Activated naive CD8-positive, alpha-beta T cell (primary cell): ENCODE measurements at regions not wholly inside any gene's neighbourhood (a gene's known extent, or its start where the extent isn't known, plus 50 kb on each side); places are given as distances from the start of the nearest gene placed in this dataset.
"Not testable (repeated sequence)": the region's sequence is repeated elsewhere in the genome, so short reads cannot be mapped to it uniquely, and the experiment has no call there.

Experiments
- H3K27ac Mint-ChIP-seq: one replicate; pipeline ENCODE4 v1.8.0; 2021; ENCODE audit warnings: mixed read lengths
- H3K27me3 Mint-ChIP-seq: one replicate; pipeline ENCODE4 v1.8.0; 2021; ENCODE audit warnings: mixed read lengths
- H3K36me3 Mint-ChIP-seq: one replicate; pipeline ENCODE4 v1.8.0; 2021; ENCODE audit warnings: mixed read lengths
- H3K4me1 Mint-ChIP-seq: one replicate; pipeline ENCODE4 v1.8.0; 2021; ENCODE audit warnings: low read depth, mixed read lengths
- H3K4me3 Mint-ChIP-seq: one replicate; pipeline ENCODE4 v1.8.0; 2021; ENCODE audit warnings: mild to moderate bottlenecking, mixed read lengths
- H3K9me3 Mint-ChIP-seq: one replicate; pipeline ENCODE4 v1.8.0; 2021; ENCODE audit warnings: low read depth, mixed read lengths

DNA sequence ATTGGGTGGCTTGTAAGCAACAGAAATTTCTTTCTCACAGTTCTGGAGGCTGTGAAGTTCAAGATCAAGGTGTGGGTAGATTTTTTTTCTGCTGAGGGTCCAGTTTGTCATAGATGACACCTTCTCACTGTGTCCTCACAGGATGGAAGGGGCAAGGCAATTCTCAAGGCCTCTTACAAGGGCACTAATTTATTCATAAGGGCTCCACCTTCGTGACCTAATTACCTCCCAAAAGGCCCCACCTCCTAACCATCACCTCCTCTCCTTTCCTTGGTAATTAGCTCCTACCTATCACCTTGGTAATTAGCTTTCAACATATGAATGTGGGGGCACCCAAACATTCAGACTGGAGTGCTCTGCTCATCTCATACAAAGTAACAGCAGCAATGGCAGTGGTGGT is 92.3 kb upstream of the CD44 start:
- H3K27ac Mint-ChIP-seq = peak overlapping the region; percentile 81
- peaks cover 10% of the 10 kb centered on the region for H3K36me3 Mint-ChIP-seq
- peaks cover 90% of the 10 kb centered on the region for H3K4me1 Mint-ChIP-seq
- H3K4me3 Mint-ChIP-seq = no peak overlapping the region
- no peaks in the 10 kb centered on the region for H3K9me3 Mint-ChIP-seq
- H3K27me3 Mint-ChIP-seq = no peaks in the 10 kb centered on the region

DNA sequence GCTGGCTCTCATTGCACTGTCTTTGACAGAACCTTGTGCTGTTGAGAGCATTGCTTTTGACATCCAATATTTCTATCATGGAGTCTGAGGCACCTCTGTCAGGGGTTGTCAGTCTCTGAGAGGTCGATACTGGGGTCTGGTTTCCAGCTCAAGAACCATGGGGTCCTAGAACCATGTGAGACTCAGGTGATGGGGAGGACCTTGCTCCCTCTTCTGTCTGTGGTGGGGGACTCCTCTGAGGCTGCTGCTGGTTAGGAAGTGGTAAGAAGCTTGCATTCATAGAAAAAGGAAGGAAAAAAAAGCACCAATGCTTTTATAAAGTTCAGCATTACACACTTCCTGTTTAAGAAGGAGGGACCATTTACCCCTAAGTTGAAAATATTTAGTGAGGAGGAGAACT is 91.8 kb upstream of the CD44 start:
- Mint-ChIP-seq H3K27me3 (no peaks in the 10 kb centered on the region), H3K4me1 (peaks cover 93% of the 10 kb centered on the region), H3K27ac (peak overlapping the region; percentile 81), H3K4me3 (peak overlapping the region; percentile 57), H3K36me3 (peaks cover 13% of the 10 kb centered on the region), H3K9me3 (no peaks in the 10 kb centered on the region)

DNA sequence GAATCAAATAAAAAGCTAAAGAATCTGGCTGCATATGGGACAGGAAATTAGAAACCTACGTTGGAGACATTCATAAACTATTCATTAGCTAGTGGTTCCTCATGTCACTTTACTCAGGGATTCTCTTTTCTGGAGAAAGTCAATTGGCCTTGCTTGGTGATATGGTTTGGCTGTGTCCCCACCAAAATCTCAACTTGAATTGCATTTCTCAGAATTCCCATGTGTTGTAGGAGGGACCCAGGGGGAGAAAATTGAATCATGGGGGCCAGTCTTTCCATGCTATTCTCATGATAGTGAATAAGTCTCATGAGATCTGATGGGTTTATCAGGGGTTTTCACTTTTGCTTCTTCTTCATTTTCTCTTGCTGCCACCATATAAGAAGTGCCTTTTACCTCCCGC is 91.2 kb upstream of the CD44 start:
- Mint-ChIP-seq H3K9me3 (no peaks in the 10 kb centered on the region), H3K27me3 (no peaks in the 10 kb centered on the region), H3K36me3 (peaks cover 16% of the 10 kb centered on the region), H3K4me3 (peak overlapping the region; percentile 57), H3K27ac (peak overlapping the region; percentile 81), H3K4me1 (peaks cover 93% of the 10 kb centered on the region)

DNA sequence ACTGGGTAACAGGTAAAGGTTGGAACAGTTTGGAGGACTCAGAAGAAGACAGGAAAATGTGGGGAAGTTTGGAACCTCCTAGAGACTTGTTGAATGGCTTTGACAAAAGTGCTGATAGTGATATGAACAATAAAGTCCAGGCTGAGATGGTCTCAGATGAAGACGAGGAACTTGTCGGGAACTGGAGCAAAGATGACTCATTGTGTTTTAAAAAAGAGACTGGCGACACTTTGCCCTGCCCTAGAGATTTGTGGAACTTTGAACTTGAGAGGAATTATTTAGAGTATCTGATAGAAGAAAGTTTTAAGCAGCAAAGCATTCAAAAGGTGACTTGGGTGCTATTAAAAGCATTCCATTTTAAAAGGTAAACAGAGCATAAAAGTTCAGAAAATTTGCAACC is 90.6 kb upstream of the CD44 start:
- H3K9me3 Mint-ChIP-seq, H3K27me3 Mint-ChIP-seq: not testable (repeated sequence)
- peaks cover 92% of the 10 kb centered on the region for H3K4me1 Mint-ChIP-seq
- peaks cover 16% of the 10 kb centered on the region for H3K36me3 Mint-ChIP-seq
- peak overlapping the region; percentile 24 for H3K4me3 Mint-ChIP-seq
- H3K27ac Mint-ChIP-seq = peak overlapping the region; percentile 81

DNA sequence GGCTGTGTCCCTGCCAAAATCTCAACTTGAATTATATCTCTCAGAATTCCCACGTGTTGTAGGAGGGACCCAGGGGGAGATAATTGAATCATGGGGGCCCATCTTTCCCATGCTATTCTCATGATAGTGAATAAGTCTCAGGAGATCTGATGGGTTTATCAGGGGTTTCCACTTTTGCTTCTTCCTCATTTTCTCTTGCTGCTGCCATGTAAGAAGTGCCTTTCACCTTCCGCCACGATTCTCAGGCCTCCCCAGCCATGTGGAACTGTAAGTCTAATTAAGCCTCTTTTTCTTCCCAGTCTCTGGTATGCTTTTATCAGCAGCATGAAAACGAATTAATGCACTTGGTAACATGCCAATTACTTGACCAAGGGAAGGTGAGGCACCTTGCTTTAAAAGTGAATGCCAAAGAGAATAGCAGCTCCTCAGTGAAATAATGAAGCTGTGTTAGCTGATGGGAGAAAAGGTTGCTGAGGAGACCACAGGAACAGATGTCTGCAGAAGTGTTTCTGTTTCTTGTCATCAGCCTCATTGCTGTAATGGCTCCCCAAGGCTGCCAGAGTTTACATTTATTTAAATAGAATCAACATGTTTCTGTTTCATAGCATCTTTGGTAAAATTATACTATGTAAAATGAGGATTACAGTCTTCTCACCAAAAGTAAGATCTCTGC is 89.0 kb upstream of the CD44 start:
- peaks cover 79% of the 10 kb centered on the region for H3K4me1 Mint-ChIP-seq
- peak overlapping the region; percentile 84 for H3K27ac Mint-ChIP-seq
- no peaks in the 10 kb centered on the region for H3K27me3 Mint-ChIP-seq

DNA sequence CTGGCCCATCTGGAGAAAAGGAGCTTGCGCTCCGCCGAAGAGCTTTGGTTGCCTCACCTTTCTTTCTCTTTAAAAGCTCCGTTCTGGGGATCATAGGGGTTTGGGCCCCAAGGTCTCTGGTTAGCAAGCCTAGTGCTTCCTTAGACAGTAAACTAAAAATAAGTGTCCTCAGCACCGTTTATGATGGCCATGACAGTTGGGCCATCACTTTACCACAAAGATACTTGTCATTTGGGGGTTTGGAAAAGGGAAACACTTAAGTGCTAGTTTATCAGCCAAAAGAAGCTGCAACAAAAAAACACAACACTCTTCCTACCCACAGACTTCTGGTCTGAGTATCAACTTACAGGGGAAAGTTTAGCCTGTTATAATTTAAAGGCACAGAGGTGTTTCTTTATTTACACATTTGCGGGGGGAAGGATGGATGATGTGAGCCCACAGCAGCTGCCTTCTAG is 88.4 kb upstream of the CD44 start:
- Mint-ChIP-seq H3K27ac (peak overlapping the region; percentile 84), H3K4me3 (peak overlapping the region; percentile 74), H3K36me3 (peaks cover 16% of the 10 kb centered on the region), H3K27me3 (no peaks in the 10 kb centered on the region), H3K9me3 (no peaks in the 10 kb centered on the region), H3K4me1 (peaks cover 73% of the 10 kb centered on the region)

More for the DNA sequence above, 89.0 kb upstream of the CD44 start:
- Mint-ChIP-seq H3K36me3 (peaks cover 16% of the 10 kb centered on the region), H3K4me3 (peak overlapping the region; percentile 74), H3K9me3 (no peaks in the 10 kb centered on the region)

DNA sequence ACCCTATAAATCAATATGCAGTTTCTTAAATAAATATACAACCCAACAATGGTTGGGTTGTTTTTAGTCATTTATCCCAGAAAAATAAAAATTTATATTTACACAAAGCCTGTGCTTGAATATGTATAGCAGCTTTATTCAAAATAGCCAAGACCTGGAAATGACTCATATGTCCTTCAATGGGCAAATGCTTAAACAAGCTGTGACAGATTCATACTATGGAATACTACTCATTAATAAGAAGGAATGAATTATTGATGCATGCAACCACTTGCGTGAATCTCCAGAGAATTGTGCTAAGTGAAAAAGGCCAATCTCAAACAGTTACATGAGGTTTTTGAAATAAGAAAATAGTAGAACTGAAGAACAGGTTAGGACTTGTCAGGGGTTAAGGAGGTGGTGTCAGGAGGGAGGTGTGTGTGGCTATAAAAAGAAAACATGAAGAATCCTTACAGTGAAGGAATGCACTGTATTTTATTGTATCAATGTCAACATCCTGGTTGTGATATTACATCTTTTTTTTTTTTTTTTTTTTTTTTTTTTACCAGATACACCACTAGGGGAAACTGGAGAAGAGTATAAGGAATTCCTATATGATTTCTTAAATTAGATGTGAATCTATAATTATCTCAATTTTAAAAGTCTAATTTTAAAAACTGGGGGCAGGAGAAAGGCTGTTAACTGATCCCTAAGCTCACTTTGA is 82.4 kb upstream of the CD44 start:
- peaks cover 10% of the 10 kb centered on the region for H3K36me3 Mint-ChIP-seq
- peaks cover 53% of the 10 kb centered on the region for H3K4me1 Mint-ChIP-seq
- no peaks in the 10 kb centered on the region for H3K27me3 Mint-ChIP-seq
- H3K27ac Mint-ChIP-seq = peak overlapping the region; percentile 23
- H3K4me3 Mint-ChIP-seq = no peak overlapping the region
- H3K9me3 Mint-ChIP-seq = peaks cover 7% of the 10 kb centered on the region

DNA sequence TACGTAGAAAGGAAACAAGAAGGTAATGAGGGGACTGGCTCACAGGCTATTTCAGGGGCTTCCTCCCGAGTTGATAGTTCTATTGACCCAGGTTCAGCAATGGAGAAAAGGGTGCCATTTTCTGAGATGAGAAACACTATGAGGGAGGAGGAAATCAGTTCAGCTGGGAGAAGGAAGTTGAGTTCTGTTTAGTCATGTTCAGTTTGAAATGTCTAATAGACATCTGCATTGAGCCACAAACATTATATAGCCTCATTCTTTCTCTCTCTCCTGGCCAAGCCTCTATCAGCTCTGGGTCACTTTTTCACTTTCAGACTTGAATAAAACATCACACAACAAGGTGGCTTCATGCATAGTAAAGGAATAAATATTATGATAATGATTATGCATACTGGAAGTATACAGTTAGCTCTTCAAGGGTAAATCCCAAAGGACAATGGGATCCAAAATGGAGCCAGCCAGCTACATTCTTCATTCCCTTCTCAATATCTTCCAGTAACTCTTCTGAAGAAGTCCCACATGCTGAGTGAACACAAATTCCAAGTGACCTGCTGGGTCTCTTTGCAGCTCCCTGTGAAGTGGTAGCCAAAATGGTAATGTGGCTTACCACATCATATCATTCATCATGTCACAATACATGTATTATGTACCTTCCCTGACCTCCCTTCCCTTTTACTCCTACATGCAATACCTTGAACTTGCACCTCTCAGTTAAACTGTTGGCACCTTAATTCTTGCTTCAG is 80.9 kb upstream of the CD44 start:
- H3K27me3 Mint-ChIP-seq = no peaks in the 10 kb centered on the region
- peaks cover 4% of the 10 kb centered on the region for H3K36me3 Mint-ChIP-seq
- peaks cover 7% of the 10 kb centered on the region for H3K9me3 Mint-ChIP-seq
- H3K4me1 Mint-ChIP-seq = peaks cover 39% of the 10 kb centered on the region
- H3K4me3 Mint-ChIP-seq = peak overlapping the region; percentile 1
- H3K27ac Mint-ChIP-seq = peak overlapping the region; percentile 91

DNA sequence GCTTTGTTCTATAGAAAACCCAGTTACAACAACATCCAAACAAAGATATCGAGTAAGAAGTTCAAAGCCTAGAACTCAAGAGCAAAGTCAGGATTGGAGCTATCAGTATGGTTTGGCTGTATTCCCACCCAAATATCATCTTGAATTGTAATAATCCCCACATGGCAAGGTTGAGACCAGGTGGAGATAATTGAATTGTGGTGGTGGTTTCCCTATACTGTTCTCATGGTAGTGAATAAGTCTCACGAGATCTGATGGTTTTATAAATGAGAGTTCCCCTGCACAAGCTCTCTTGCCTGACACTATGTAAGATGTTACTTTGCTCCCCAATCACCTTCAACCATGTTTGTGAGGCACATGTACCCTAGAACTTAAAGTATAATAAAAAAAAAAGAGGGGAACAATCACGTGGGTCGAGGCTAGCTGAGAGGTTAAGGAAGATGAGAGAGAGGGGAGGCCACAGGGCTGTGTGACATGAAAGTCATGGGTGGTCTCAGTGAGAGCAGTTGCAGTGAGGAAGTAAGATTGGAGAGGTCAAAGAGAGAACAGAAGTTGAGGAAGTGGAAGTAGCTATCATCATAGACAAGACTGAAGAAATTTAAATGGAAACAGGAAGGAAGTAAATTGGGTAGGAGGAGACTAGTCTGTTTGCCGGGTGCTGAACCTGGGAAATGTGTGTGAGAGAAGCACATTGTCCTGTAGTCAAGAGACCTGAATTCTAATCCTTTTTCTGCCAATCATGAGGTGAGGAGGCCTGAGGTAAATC is 80.1 kb upstream of the CD44 start:
- H3K36me3 Mint-ChIP-seq = peaks cover 4% of the 10 kb centered on the region
- peak overlapping the region; percentile 58 for H3K4me3 Mint-ChIP-seq
- peaks cover 39% of the 10 kb centered on the region for H3K4me1 Mint-ChIP-seq
- peaks cover 7% of the 10 kb centered on the region for H3K9me3 Mint-ChIP-seq
- no peaks in the 10 kb centered on the region for H3K27me3 Mint-ChIP-seq
- H3K27ac Mint-ChIP-seq = peak overlapping the region; percentile 91

DNA sequence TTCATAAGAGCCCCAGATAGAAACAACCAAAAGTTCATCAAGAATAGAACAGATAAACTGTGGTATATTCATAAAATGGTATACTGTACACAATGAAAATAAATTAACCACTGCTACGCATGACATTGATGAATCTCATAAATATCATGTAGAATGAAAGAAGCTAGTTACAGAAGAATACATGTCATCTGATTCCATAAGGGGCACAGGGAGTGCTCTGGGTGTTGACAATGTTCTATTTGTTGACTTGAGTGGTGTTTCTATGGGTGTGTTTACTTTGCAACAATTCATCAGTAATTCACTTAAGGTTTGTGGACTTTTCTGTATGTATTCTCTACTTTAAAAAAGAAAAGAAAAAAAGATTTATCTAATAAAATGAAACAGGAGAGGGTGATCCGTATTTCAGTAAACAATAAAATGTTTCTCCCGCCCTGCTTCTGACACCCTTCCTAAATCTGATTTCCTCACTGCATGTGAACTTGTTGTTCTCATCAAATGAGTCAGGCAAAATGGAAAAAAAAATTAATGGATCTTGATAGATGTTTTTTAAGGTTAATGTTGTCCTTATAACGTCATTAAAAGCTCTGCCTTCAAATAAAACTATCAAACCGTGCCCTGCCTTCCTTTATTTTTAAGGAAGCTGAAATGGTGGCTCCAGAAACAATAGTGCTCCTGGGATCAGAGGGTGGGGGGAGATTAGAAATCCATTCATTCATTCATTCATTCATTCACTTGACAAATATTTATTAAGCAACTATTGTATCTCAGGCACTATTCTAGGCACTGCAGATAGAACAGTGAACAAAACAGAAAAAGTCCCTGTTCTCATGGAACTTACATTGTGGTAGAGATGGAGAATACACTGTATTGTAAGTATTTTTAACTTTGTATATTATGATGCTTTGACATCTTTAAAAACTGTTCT is 77.2 kb upstream of the CD44 start:
- Mint-ChIP-seq H3K4me3 (no peak overlapping the region), H3K27ac (no peak overlapping the region), H3K36me3 (peaks cover 2% of the 10 kb centered on the region), H3K4me1 (peaks cover 31% of the 10 kb centered on the region), H3K9me3 (peaks cover 3% of the 10 kb centered on the region), H3K27me3 (no peaks in the 10 kb centered on the region)

DNA sequence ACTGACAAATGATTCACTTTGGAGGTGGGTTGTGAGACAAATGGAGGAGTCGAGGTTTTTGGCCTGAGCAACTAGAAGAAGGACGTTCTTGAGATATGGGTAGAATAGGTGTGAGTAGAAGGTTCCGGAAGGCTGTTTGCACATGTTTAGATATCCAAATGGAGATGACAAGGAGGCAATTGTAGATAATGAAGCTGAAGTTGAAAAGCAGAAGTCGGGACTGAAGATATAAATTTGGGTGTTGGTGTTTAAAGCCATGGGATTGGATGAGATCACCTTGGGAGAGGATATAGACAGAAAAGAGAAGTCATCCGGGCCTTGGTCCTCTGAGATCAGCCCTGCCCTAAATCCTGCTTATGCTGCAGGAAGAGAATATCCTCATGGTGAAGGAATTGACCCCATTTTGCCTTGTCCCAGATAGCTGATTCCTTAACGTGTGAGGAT is 75.5 kb upstream of the CD44 start:
- Mint-ChIP-seq H3K36me3 (peaks cover 2% of the 10 kb centered on the region), H3K9me3 (no peaks in the 10 kb centered on the region)

DNA sequence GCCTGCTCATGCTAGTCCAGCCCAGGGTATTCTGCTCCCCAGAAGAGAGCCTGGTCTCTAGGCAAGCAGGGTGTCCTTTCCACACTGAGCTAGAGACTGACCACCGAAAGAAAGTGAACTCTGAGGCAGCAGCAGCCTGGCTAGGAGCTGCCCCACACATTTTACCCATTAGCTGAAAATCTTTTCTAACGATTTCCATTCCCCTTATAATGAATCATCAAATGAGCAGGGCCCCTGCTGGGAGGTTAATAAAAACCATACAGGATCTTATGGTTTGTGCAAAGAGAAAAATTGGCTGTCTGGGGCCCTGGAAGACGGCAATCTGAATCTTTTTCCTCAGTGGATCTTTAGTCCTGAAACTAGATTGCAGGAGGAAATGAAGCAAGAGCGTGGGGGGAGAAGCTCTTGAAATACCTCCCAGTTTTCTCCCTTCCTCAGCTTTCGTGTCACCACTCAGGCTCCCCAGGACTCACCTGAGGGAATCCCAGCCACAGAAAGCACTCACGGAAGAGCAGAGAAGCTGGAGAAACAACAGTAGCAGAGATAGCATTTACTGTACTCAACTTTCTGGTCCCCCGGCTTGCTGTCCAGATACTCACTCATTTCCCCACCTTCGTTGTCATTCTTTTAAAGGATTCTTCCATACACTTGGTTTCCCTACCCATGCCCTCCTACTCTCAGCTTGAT is 74.7 kb upstream of the CD44 start:
- H3K9me3 Mint-ChIP-seq = no peaks in the 10 kb centered on the region
- H3K27ac Mint-ChIP-seq = no peak overlapping the region
- H3K4me1 Mint-ChIP-seq = peaks cover 24% of the 10 kb centered on the region
- H3K4me3 Mint-ChIP-seq = no peak overlapping the region
- no peaks in the 10 kb centered on the region for H3K27me3 Mint-ChIP-seq
- peaks cover 4% of the 10 kb centered on the region for H3K36me3 Mint-ChIP-seq

More for the DNA sequence above, 75.5 kb upstream of the CD44 start:
- Mint-ChIP-seq H3K4me3 (no peak overlapping the region), H3K4me1 (peaks cover 25% of the 10 kb centered on the region), H3K27ac (no peak overlapping the region), H3K27me3 (no peaks in the 10 kb centered on the region)

DNA sequence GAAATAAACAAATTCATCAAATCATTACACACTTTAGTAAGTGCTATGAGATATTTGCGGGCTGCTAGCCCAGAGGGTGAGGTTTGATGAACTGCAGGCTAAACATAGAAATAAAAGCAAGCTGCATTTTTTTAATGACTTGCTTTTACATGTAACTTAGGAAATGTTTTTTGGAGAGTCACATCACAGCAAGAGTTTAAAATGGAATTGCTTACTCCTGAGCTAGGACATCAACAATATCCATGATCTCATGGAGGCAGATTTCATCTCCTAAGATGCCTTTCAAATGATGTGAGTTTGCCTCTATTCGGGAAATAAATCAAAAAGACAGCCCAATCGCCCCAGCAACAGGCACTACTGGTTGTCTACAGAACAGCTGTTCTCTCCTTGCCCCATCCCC is 73.4 kb upstream of the CD44 start:
- Mint-ChIP-seq H3K9me3 (peaks cover 10% of the 10 kb centered on the region), H3K4me3 (no peak overlapping the region), H3K27me3 (no peaks in the 10 kb centered on the region), H3K27ac (peak overlapping the region; percentile 4), H3K4me1 (peaks cover 17% of the 10 kb centered on the region), H3K36me3 (peaks cover 13% of the 10 kb centered on the region)
